GM21528 (cell line): ENCODE measurements at regions not wholly inside any gene's neighbourhood (a gene's known extent, or its start where the extent isn't known, plus 50 kb on each side); places are given as distances from the start of the nearest gene placed in this dataset.
"Not testable (repeated sequence)": the region's sequence is repeated elsewhere in the genome, so short reads cannot be mapped to it uniquely, and the experiment has no call there.

Source experiments
- ATAC-seq: cut with Tn5 transposase; IDR thresholded peaks from one replicate; pipeline ENCODE4 v1.9.1; 2021; ENCODE audit warnings: mild to moderate bottlenecking, moderate library complexity; ENCODE audit not compliant: unreplicated experiment, low FRiP score

DNA sequence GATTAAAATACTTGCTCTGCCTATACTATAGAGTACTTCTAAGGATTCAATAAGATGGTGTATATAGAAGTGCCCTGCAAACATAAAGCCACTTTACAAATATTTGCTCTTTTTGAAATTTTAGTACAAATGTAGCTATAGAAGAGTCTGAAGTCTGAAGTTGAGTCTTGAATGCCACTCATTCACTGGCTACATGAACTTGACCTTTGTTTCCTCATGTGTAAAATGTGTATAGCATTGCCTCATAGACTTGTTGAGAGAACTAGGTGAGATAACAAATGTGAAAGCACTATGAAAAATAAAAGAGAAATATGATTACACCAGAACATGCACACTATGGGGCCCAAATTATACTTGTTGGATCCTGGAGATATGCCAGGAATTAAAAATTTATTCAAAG, 244.7 kb downstream of the SEC61B start:
- no peak for ATAC-seq

DNA sequence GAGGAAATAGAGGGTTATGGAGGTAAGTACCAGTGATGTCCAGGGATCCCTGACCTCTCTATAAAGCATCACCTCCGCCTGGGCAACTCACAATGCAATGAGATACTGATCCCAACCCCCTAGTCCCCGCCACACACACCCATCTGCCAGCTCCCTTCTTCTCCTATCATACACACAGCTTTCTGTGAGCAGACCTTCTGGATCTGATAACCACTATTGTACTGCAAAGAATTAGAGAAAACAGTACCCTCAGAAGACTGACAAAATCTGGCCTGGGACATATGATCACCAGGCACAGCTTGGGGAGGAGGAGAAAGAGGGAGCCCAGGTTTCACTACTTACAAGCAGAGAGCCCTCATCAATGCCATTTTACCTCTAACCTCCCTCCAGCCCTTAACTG, 249.0 kb downstream of the SEC61B start:
- ATAC-seq, result no peak

DNA sequence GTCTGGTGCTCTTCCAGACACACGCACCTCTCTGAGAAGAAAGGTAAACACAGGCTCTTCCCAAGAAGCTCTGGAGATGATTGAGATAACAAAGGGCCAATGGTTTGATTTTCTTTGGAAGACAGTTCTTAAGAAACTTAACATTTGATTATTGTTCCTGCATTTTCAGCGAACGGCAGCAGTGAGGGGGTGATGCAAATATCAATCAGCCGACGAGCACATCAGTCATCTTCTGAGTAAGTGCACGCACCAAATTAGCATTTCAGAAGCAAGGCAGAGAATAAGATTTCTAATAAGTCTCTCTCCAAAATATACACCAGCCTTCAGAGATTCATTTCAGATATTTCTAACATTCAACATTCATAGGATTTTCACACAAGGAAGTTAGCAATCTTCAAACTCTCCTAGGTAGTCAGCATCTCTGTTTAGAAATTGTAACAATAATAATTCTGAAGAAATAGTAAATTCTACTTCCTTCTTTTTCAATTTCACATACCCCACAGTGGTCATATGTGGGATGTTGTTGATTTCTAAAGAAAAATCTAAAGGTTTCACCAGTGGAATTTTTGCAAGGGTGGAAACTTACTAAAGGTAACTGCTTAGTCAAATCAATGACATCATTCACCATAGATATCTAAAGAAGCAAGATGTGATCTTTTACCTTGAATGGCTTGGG, 250.3 kb downstream of the SEC61B start:
- ATAC-seq, result no peak

- ATAC-seq, result no peak
Measured at GRCh38 chr9:99472916-99473245, 250.8 kb downstream of the SEC61B start.

DNA sequence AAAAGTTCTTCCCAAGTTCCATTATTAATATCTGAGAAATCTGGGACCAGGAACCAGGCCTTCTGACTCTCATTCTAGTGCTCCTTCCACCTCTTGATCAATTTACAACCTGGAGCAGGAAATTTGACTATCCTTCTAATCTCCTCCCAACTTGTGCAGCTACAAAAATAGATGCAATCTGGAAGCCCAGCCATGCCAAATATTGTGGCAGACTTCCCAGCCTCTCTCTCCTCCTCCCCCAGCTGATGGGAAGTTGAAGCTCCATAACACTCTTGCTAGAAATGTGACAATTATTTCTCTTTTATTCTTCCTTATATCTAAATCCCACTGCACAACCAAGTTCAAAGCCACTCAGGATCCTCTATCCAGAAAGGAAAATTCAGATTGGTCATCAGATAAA, 252.1 kb downstream of the SEC61B start:
- no peak for ATAC-seq

DNA sequence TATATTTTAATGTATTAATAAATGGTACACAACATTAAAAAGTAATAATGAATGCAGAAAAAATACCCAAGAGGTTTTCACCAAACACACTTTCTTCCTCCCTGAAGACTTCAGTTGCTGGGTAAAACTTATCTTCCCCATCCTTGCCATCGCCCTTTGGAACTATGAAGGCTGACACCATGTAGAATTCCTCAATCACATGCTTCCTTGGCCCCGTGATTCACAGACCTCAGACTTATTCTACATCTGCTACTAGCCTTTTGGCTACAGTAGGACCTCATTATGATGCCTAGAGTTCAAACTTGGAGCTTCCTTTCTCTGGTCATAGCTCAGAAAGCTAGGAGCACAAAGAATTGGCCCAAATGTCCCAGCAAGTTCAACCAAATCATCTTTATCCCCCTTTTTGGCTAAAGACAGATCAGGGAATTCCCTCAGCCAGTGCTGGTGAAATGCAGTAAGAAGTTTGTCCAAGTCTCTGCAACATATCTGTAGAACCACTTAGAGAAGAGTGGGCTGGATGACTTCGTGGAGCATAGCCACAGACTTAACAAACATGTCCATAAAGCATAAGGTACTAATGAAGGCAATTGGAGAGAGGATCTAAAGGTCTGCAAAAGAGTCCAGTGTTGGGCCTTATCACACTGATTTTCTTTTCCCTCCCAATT, 253.5 kb downstream of the SEC61B start:
- no peak for ATAC-seq

DNA sequence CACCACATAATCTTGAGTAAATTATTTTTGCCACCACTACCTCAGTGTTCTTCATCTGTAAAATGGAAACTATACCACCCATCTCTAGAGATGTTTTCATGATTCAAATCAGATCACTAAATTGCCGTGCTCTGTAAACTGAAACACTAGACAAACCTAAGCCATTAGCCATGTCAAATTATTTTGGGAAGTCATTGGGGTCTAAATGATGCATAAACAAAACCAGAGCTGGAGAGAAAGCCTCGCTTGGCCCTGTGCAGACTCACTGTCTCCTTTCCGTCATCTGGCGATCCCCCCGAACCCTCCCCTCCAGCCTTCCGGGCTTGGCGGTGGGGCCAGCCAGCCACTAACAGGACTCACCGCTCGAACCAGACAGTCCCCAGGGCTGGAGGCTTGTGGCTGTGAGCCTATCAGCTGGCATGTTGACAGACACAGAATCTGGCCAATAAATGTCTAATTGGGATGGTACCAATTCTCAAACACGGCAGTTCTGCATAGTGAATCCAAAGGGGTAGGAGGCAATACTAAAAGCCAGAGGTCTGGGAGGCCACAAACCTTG, 256.5 kb downstream of the SEC61B start:
- no peak for ATAC-seq

GRCh38 chr9:99479929-99480328, 257.8 kb downstream of the SEC61B start:
- no peak for ATAC-seq

GRCh38 chr9:99485459-99485858, 263.4 kb downstream of the SEC61B start:
- ATAC-seq, result no peak

DNA sequence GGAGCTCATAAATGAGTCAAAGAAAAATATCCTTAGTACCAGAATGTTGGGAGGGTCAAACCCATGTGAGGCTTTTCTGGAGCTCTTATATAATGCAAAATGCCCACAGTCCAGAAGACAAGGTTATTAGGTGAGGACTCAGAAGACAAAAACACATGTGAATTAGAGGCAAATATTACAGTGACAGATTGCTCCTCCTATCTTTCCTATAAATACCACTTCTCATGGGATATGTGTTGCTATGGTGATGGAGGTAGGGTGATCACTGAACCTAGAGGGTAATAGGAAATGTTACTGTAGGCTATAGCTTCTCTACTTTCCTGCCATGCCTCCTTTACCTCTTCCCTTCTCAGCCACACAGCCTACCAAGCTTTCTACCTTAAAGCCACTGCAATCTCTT, 264.6 kb downstream of the SEC61B start:
- no peak for ATAC-seq

- ATAC-seq, result no peak
Measured at GRCh38 chr9:99488131-99489059, 266.3 kb downstream of the SEC61B start.

DNA sequence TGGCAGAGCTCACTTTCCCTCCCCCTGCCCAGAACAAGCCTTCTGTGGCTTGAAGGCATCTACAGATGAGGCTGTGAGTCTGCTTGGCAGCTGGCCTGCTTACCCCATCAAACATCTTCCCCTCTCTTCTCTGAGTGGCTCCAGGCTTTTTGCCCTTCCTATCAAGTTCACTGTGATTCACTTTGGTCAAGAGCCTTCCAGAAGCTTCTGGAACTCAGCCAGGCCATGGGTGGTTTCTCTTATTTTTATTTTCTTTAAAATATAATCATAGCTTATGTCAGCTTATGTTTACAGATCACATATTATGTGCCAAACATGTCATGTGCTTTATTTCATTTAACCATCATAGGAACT, 267.0 kb downstream of the SEC61B start:
- no peak for ATAC-seq

- no peak for ATAC-seq
Measured at GRCh38 chr9:99490729-99491128, 268.6 kb downstream of the SEC61B start.

DNA sequence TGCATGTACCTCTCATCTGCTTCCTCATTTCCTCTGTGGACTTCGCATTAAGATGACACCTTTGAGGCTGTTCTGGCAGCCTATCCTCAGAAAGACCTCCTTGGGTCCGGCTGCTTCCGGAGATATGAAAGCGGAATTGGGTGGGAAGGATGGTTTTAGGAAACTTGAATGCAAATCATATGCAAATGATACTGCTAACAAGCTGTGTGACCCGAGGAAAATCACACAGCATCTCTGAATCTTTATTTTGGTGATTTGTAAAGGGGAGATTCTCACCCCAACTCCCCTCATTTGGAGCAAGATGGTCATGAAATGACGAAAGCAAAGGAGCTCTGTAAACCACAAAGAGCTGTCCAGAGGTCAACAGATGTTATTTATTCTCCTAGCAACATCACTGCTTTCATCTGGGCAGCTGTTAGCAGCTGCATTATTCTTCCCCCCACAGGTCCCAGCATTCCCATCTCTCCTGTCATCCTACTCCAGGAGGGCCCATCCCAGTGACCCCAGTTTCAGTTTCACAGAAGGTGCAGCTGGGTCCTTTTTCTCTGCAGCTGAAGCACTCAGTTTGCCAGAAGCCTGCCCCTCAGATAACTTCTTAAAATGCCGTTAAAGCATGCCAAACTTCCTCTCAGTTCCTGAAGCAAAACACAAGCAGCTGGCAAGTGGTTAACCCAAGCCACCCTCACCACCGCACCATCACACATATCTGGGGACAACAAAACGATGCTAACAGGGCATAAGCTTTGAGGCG, 269.5 kb downstream of the SEC61B start:
- peak; percentile 55 for ATAC-seq

DNA sequence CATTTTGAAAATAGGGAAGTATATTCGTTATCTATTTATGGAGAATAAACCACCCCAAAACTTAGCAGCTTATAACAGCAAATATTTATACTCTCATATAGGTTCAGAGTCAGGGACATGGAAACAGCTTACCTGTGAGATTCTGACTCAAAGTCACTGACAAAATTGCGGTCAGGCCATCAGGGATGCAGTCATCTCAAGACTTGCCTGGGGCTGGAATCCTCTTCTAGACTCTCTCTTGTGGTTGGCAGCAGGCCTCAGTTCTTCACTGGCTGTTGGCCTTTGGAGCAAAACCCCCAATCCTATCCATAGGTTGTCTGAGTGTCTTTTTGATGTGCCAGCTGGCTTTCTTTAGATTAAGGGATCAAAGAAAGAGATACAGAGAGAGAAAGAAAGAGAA, 275.6 kb downstream of the SEC61B start:
- ATAC-seq, result no peak

- not testable (repeated sequence) for ATAC-seq
Measured at GRCh38 chr9:99498979-99499378, 276.9 kb downstream of the SEC61B start.

DNA sequence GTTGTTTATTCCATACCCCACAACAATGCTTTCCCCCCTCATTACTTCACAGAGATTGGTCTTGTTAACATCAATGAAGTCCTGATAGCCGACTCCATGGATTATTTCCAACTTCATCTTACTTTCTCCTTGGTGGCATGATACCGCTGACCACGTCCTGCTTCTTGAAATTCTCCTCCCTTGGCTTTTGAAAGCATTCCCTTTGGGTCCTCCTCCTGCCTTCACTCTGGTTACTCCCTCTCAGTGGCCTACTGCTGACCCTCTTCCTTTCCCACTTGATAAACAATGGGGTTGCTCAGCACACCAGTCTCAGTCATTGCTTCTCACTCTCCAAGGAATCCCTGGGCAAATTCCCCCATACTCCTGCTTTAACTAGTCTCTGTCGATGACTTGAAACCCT, 283.9 kb downstream of the SEC61B start:
- no peak for ATAC-seq

DNA sequence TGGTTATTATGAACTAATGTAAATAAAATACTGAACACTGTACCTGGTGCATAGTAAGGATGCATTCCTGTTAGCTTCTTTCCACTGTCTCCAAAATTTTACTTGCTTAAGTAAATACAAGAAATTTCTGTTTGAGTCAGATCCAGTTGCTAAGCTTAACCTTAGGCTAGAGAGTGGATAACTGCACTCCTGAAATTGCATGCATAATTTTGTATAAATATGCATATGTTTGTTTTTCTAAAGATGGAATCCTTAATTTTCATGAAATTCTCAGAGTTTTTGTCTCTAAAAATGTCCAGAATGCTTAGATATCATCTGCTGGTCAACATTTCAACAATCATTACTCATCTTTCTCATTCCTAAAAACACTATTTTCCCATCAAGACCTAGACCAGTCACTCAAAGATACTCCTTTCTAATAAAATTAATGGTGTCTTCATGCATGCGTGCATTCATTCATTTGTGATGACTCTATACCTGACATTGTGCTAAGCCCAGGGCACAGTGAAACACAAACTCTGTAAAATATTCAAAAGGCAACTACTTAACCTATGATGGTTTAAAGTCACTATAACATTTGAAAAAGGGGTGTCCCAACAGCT, 284.8 kb downstream of the SEC61B start:
- no peak for ATAC-seq

- no peak for ATAC-seq
Measured at GRCh38 chr9:99509065-99509745, 287.1 kb downstream of the SEC61B start.
